ENCODE measurements at regions not wholly inside any gene's neighbourhood (a gene's known extent, or its start where the extent isn't known, plus 50 kb on each side); places are given as distances from the start of the nearest gene placed in this dataset.

DNA sequence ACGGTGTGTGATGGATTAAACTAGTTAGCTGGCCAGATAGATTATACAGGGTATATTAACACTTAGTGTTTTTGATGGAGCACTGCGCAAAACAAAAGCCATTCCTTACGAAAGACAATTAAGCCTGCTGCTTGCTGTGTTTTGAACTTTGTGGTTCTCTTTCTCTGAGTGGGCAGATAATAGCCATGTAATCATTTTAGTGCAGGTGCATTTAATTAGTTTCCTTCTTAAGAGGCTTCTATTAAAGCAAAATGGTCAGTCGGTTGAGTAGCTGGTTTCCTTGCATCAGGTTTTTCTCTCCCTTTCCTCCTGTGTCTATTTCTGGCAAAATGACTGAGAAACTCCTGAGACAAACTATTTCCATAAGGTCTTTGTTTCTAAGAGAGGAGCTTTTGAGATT is 512.5 kb downstream of the DMAC1 start:
- TF ChIP-seq POLR2A (IDR thresholded peaks at IDR 0.05; ENCODE audit: low read length): no peak
- TF ChIP-seq GATA1 (IDR thresholded peaks at IDR 0.05; ENCODE audit: low read depth, low read length): no peak
